KOPT-K1 (cell line): ENCODE measurements at regions not wholly inside any gene's neighbourhood (a gene's known extent, or its start where the extent isn't known, plus 50 kb on each side); places are given as distances from the start of the nearest gene placed in this dataset.

Experiments used
- H3K27ac ChIP-seq: fragments of 200-600 bp; sonication (generic); 2 replicates; pipeline ENCODE4 v1.5.1; 2016; ENCODE audit warnings: antibody characterized with exemption, mild to moderate bottlenecking, low read depth, low read length; ENCODE audit not compliant: poor library complexity, severe bottlenecking
- H3K36me3 ChIP-seq: fragments of 200-600 bp; sonication (generic); 2 replicates; pipeline ENCODE4 v1.5.1; 2017; ENCODE audit warnings: antibody characterized with exemption, mild to moderate bottlenecking, low read length, moderate library complexity; ENCODE audit not compliant: insufficient read depth
- H3K9me3 ChIP-seq: fragments of 200-600 bp; sonication (generic); 2 replicates; pipeline ENCODE4 v1.5.1; 2017; ENCODE audit warnings: antibody characterized with exemption, low read length, mild to moderate bottlenecking; ENCODE audit not compliant: insufficient read depth, poor library complexity, severe bottlenecking

DNA sequence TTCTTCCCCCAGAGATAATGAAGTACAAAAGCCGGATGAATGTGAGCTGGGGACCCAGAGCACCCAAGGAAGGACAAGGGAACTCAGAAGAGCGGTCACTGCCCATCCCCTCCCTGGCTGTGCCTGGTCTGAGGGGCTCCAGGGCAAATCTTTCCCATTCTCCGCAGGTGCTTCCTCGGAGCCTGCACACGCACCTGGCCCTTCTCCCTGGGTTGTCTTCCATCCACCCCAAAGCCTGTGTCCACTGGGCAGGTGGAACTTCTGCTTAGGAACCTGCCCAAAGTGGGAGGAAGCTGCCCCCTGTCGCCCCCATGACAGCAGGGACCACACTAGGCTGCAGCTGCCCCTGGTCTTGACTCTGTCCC lies 121.0 kb upstream of the FGF3 start:
- no peaks in the 10 kb centered on the region for H3K36me3 ChIP-seq
- no peaks in the 10 kb centered on the region for H3K9me3 ChIP-seq
- no peak overlapping the region for H3K27ac ChIP-seq

DNA sequence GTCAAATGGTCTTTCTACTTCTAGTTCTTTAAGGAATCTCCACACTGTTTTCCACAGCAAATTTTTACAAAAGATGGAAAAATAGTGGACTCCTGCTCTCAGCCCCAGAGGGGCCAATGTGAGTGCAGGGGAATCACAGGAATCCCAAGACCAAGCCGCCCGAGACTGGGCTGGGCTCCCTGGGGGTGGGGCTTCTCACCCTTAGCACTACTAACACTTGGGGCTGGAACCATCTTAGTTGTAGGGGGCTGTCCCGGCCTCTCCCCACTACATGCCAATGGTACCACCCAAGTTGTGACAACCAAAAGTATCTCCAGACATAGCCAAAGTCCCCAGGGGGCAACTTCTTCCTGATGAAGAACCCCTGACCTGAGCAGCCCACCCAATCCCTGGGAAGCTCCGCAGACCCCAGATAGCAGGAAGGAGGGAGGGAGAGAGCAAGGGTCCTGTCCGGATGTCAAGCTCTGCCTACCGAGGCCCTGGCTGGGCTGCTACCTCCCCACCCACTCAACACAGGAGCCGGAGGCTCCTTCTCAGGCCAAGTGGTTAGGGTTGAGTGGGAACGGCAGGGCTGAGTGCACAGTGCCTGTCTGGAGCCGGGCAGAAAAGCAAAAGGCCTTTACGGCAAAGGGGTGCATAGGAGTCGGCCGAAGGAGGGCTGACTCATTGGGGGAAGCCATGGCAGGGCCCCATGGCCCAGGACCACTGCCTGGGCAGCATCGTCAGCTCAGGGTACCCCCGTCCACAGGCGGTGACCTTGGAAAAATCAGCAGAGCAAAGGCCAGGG lies 122.5 kb upstream of the FGF3 start:
- Histone ChIP-seq H3K9me3 (no peaks in the 10 kb centered on the region), H3K27ac (no peak overlapping the region), H3K36me3 (no peaks in the 10 kb centered on the region)

DNA sequence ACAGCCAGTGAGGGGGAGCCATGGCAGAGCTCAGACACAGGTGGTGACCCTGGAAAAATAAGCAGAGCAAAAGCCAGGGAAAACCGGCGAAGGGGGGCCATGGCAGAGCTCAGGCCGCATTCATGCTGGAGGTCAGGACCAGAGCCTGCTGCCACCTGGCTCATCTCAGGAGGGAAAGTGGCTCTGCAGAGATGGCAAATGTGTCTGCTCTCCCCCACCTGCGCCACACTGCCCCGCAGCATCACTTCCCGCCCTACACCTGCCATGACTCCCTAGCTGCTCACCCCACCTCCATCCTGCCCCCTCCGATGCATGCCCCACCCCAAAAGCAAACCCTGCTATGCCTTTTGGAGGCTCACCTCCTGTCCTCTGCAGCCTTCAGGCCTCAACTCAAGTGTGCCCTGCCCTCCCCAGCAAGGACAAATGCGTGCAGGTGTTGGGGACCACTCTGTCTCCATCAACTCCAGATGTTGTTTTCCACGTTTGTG lies 123.2 kb upstream of the FGF3 start:
- Histone ChIP-seq H3K9me3 (no peaks in the 10 kb centered on the region), H3K27ac (no peak overlapping the region), H3K36me3 (no peaks in the 10 kb centered on the region)

DNA sequence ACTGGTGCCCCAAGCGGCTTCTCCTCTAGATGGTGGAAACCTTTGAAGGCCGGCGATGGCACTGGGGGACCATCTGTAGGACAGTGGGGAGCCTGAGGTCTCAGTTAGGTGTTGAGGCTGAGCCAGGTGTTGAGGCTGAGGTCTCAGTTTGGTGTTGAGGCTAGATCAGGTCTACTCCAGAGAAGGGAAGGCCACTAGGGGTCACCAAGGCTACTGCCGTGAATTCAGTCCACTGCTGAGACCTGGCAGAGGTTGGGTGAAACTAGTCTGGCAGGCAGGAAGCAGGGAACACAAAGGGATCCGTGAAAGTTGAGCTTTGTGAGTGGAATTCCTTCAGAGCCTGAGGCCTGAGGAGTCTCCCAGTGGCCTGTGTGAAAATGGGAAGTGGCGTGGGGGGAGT lies 123.8 kb upstream of the FGF3 start:
- Histone ChIP-seq H3K9me3 (no peaks in the 10 kb centered on the region), H3K36me3 (no peaks in the 10 kb centered on the region), H3K27ac (no peak overlapping the region)

DNA sequence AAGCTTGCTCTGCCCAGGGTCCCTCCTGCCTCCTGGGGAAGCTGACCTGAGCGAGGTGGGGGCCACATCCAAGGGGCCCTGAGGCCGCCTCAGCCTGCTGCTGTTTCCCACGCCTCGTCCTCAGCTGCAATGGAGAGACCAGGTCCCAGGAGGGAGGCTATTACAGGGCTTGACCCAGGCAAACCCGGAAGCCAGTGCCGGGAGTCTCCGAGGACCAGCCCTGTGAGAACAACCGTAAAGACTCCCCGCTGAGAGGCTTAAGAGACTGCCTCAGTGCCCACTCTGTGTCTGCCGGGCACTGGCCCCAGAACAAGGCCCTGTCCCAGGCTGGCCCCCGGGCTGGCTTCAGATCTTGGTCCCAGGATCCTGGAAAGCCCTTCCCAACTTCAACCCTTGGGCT lies 124.3 kb upstream of the FGF3 start:
- H3K27ac ChIP-seq = no peak overlapping the region
- no peaks in the 10 kb centered on the region for H3K36me3 ChIP-seq
- no peaks in the 10 kb centered on the region for H3K9me3 ChIP-seq

DNA sequence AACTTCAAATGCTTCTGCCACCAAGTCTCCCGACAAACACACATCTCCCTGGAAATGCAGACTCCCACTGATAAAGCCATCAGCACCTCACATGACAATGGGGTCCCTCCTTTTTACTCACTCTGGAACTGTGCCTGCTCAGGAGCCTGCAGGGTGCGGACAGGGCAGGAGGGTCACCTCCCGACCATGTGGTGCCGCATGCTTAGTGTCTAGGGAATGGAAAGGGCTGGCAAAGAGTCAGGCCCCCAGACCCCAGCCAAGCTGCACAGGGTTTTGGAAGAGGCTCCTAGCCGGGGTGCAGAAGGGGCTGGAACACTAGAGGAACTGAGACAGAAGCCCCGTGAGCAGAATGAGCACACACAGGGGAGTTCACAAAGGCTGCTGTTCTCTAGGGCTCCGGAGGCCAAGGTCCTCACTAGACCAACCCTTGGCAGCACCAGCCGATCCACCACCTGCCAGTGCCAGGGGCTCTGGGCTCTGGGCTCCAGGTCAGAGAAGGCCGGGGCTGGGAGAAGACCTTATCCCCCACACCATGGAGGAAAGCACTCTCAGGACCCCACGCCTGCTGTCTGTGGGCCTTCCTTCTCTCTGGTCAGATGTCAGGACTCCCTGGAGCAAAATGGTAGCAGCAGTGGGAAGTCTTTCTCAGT lies 125.1 kb upstream of the FGF3 start:
- Histone ChIP-seq H3K36me3 (no peaks in the 10 kb centered on the region), H3K27ac (no peak overlapping the region), H3K9me3 (no peaks in the 10 kb centered on the region)

DNA sequence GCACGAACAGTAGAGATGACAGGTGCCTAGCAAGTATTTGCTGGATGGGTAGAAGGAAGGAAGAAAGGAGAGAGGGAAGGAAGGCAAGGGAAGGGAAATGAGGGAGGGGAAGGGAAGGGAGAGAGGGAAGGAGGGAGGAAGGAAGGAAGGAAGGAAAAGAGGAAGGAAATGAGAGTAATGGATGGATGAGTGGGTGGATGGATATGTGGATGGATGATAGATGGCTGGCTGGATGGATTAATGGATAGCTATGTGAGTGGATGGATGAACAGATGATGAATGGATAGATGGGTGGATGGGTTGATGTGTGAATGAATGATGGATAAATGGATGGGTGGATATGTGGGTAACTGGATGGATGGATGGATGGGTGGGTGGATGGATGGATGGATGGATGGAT lies 125.9 kb upstream of the FGF3 start:
- H3K9me3 ChIP-seq = peaks cover 5% of the 10 kb centered on the region
- no peaks in the 10 kb centered on the region for H3K36me3 ChIP-seq
- no peak overlapping the region for H3K27ac ChIP-seq

DNA sequence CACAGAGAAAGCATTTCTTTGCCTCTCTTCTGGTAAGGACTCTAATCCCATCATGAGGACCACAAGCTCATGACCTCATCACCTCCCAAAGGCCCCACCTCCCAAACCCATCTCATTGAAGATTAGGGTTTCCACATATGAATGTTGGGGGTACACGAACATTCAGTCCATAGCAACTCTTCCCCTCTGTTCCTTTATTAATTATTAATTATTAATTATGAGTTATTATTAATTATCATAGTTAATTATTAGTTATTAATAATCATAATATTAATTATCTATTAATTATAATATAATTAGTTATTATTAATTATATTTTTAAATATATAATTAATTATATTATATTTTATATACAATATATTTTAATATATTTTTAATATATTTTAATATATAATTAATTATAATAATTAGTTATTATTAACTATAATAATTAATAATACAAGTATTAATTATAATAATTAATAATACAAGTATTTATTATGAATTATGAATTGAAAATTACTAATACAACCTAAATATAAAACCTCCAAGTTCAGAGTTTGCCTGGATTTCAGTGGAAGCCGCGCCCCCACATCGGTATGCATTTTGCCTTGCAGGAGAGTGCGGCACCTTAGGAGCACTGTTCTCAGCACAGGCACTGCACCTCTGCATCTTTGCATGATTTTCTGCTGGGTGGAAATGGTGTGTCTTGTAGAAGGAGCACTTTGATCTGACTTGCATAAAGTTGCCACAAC lies 128.0 kb upstream of the FGF3 start:
- Histone ChIP-seq H3K36me3 (no peaks in the 10 kb centered on the region), H3K27ac (no peak overlapping the region), H3K9me3 (peaks cover 12% of the 10 kb centered on the region)

DNA sequence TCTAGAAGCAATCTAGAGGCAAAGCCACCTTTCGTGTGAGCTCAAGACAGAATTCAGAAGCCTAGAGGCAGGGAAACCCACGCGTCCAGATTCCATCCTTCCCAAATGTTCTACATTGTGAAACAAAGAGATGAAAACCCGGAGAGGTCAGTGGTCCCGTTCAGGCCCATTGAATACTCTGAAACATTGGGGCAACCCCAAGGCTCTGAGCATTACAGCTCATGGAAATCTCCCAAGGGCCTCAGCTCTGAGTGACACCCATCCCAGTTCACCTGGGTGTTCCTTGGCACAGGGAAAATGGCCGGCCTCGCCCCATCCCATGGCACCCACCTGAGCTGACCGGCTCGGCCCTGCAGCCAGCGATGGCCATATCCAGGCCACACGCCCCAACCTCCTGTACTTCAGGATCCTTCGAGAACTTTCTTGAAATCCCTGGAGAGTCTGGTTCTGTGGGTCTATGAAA lies 128.6 kb upstream of the FGF3 start:
- Histone ChIP-seq H3K36me3 (no peaks in the 10 kb centered on the region), H3K9me3 (peaks cover 12% of the 10 kb centered on the region), H3K27ac (no peak overlapping the region)

DNA sequence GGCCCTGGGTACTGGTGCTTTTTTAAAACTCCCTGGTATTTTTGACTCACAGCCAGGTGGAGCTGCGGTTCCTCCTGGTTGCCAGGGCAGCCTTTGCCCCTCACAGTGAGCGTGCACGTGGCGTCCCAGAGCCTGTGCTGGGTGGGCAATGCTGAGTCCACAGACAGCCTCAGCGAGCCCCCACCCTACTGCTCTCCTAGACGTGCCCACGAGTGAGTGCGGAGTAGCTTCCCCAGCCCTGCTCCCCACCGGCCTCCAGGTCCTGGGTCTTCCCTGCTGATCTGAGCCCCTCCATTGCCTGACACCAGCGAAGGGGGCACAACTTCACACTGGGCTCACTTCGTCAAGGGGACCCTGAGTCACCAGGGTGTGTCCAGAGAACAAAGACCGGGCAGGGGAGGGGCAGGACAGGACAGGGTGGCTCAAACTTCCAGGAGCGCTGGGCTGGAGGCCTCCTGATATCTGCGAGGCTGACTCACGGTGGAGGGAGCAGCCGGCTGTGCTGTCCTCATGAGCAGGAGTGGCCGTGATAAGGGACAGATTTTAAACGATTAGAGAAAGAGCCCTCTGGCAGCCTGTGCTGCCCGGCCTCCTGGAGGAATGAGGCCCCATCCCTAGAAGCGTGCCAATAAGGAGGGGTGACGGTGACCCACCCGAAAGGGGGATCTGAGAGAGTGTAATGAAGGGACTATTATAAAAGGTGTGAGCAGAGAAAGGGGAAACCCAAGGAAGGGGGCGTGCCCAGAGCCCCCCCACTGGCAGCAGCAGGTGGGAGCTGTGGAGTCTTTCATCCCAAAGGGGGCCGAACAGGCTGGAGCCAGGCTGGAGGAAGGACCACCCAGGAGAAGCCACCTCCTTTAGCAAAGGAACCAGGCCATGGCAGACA lies 129.3 kb upstream of the FGF3 start:
- no peaks in the 10 kb centered on the region for H3K36me3 ChIP-seq
- peaks cover 12% of the 10 kb centered on the region for H3K9me3 ChIP-seq
- H3K27ac ChIP-seq = no peak overlapping the region

DNA sequence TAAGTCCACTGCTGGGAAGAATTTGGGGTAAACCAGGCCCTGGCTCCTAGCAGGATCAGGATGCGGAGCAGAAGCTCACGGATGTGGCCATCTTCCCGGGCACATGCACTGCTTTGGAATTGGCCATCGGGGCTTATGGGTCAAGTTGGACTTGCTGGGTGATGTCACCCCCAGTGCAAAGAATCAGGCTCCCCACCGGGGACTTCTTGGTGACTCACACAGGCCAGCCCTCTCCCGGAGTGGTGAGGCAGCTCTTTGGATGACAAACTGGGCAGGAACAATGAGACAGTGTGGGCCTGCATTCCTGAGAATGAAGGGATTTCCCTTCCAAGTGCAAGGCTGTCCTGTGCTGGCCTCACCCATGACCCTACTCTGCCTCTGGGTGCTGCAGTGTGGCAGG lies 128.8 kb upstream of the ANO1 start:
- Histone ChIP-seq H3K27ac (no peak overlapping the region), H3K9me3 (peaks cover 12% of the 10 kb centered on the region), H3K36me3 (no peaks in the 10 kb centered on the region)

DNA sequence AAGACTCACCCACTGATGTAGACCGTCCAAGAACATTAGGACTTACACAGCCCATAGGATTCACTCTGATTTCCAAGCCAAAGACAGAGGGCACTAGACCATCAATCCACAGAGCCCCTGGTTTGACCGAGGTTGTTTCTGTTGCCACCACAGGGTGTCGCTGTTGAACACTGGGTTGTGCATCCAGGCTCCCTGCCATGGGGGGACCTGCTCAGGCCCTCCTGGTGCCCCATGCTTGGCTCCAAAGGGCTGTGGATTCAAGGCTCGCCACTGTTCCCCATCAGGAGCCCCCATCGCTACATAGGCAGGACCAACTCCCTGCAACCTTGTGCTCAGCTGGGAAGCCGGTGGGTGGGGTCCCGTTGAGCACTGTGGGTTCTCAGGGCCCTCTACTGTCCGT lies 128.0 kb upstream of the ANO1 start:
- peaks cover 12% of the 10 kb centered on the region for H3K9me3 ChIP-seq
- H3K36me3 ChIP-seq = no peaks in the 10 kb centered on the region
- H3K27ac ChIP-seq = no peak overlapping the region

DNA sequence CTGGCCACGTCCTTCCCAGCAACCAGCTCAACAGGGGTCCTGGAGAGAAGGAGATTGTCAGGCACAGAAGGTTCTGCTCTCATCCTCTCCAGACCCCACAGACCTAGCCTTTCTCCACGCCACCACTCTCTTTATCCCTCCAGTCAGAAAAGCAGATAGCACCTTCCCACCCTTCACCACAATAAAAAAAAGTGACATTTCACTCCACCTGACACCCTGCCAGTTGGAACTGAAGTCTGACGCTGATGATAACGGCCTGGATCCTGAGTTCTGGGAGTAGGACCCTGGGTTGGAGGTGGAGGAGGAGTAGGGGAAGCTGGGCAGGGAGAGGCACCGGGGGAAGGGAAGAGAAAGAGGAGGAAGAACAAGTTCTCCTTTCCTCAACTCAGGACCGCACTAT lies 127.5 kb upstream of the ANO1 start:
- Histone ChIP-seq H3K9me3 (peaks cover 12% of the 10 kb centered on the region), H3K36me3 (no peaks in the 10 kb centered on the region), H3K27ac (no peak overlapping the region)

DNA sequence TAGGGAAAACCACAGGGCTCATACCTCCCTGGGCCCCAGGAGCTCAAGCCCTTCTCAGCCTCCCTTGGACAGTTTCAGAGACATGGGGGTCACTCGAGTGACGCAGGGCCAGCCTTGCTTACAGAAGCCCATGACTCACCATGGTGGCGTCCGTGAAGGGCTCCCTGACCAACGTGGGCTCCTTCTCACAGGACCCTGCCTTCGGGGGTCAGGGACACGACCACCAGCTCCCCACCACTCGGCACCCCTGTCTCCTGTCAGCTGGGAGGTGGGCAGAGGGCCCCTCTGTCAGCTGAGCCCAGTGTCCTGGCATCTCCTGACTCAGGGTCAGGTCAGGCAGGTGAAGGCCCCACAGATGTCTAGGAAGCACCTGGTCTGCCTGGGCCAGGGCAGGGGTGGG lies 126.3 kb upstream of the ANO1 start:
- Histone ChIP-seq H3K36me3 (no peaks in the 10 kb centered on the region), H3K27ac (no peak overlapping the region), H3K9me3 (peaks cover 12% of the 10 kb centered on the region)
